Keratinocyte (primary cell): ENCODE measurements at regions not wholly inside any gene's neighbourhood (a gene's known extent, or its start where the extent isn't known, plus 50 kb on each side); places are given as distances from the start of the nearest gene placed in this dataset.

Source experiments
- DNase-seq: peaks from one replicate; pipeline ENCODE4 v3.0.0-alpha.2; 2011; ENCODE audit warnings: low read depth, missing footprints, low spot score
- FAIRE-seq: peaks from 2 replicates; lab custom pipeline; 2011; peaks lifted over from hg19 to GRCh38; lab: Jason Lieb, UNC
- H2AFZ ChIP-seq: 2 replicates; pipeline ENCODE4 v1.6.0; 2012; ENCODE audit warnings: low read length, control low read depth, inconsistent platforms; ENCODE audit not compliant: control insufficient read depth
- H3K27ac ChIP-seq: 2 replicates; pipeline ENCODE4 v1.5.1; 2011; ENCODE audit warnings: low read length; ENCODE audit not compliant: control insufficient read depth, insufficient read depth
- H3K27me3 ChIP-seq: 3 replicates; pipeline ENCODE4 v1.6.0; 2011; ENCODE audit warnings: low read length; ENCODE audit not compliant: control insufficient read depth, insufficient read depth; ENCODE audit errors: extremely low read depth
- H3K36me3 ChIP-seq, 2 experiments: 2 replicates in 1 of 2; 3 replicates in 1 of 2; pipeline ENCODE4 v1.5.1; 2011; ENCODE audit warnings: low read length in 2 of 2, mild to moderate bottlenecking in 1 of 2; ENCODE audit not compliant: control insufficient read depth in 2 of 2, insufficient read depth in 2 of 2; ENCODE audit errors: extremely low read depth in 1 of 2
- H3K4me1 ChIP-seq: 3 replicates; pipeline ENCODE4 v1.5.1; 2011; ENCODE audit warnings: low read length; ENCODE audit not compliant: control insufficient read depth, insufficient read depth; ENCODE audit errors: extremely low read depth
- H3K4me2 ChIP-seq: 3 replicates; pipeline ENCODE4 v1.6.0; 2011; ENCODE audit warnings: low read depth, low read length; ENCODE audit not compliant: control insufficient read depth, insufficient read depth; ENCODE audit errors: extremely low read depth
- H3K4me3 ChIP-seq, 3 experiments: fragments of 200-600 bp in 1 of 3; sonication (generic) in 1 of 3; 2 replicates in 2 of 3; 3 replicates in 1 of 3; pipeline ENCODE4 v1.5.1; 2011 to 2016; ENCODE audit warnings: low read length in 3 of 3, mild to moderate bottlenecking in 3 of 3, control low read depth in 2 of 3, inconsistent platforms in 1 of 3, low read depth in 1 of 3, mixed read lengths in 1 of 3, mixed run types in 1 of 3, moderate library complexity in 1 of 3; ENCODE audit not compliant: control insufficient read depth in 2 of 3, insufficient read depth in 2 of 3; ENCODE audit errors: extremely low read depth in 1 of 3
- H3K79me2 ChIP-seq: 2 replicates; pipeline ENCODE4 v1.6.0; 2012; ENCODE audit warnings: low read length; ENCODE audit not compliant: control insufficient read depth, insufficient read depth
- H3K9ac ChIP-seq: 3 replicates; pipeline ENCODE4 v1.6.0; 2011; ENCODE audit warnings: low read length; ENCODE audit not compliant: control insufficient read depth, insufficient read depth; ENCODE audit errors: extremely low read depth
- H3K9me1 ChIP-seq: 3 replicates; pipeline ENCODE4 v1.6.0; 2011; ENCODE audit warnings: low read length; ENCODE audit not compliant: control insufficient read depth, insufficient read depth; ENCODE audit errors: extremely low read depth
- H3K9me3 ChIP-seq: 2 replicates; pipeline ENCODE4 v1.5.1; 2012; ENCODE audit warnings: low read depth, low read length; ENCODE audit not compliant: control insufficient read depth
- H4K20me1 ChIP-seq: 3 replicates; pipeline ENCODE4 v1.6.0; 2011; ENCODE audit warnings: low read length; ENCODE audit not compliant: control insufficient read depth, insufficient read depth; ENCODE audit errors: extremely low read depth
- EZH2 ChIP-seq: IDR thresholded peaks from one replicate; pipeline ENCODE4 v1.6.1; 2012; ENCODE audit warnings: inconsistent platforms, mild to moderate bottlenecking, low read length, moderate library complexity
- dilution Hi-C: fragments of 300-500 bp; cut with MboI; formaldehyde crosslinking; loops from one replicate; pipeline ENCODE4 v1.7.0; 2020; ENCODE audit warnings: low sequenced_read_pairs; ENCODE audit not compliant: extremely low pct_ligation_motif_present
- TF ChIP-seq, protein P1 (sequence below), 3 experiments: IDR thresholded peaks in 1 of 3; conservative IDR thresholded peaks in 1 of 3; optimal IDR thresholded peaks in 1 of 3; 2 replicates in 2 of 3; 3 replicates in 1 of 3; pipeline versions ENCODE3 to v1.5.1; 2011; ENCODE audit warnings: low read length in 3 of 3, mild to moderate bottlenecking in 3 of 3, moderate library complexity in 2 of 3, control low read depth in 1 of 3, inconsistent platforms in 1 of 3; ENCODE audit not compliant: insufficient read depth in 2 of 3; ENCODE audit errors: extremely low read depth in 1 of 3

DNA sequence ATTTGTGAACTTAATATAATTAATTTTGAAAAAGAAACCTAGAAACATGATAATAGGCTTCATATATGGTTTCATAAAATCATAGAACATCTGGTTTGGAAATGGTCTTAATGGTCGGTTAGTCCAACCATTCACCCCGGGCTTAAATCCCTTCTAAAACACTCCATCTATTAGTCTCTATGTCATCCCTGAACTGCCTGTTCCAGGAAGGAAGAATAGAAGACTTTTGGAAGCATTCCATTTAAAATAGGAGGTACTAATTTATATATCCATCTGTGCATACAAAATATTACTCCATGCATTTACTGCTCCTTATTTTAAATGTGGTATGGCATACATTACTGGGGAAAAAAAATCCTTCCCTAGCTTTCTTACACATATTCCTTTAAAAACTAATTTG, 262.2 kb upstream of the DDX53 start:
- H3K27ac ChIP-seq = no peak overlapping the region
- H3K4me1 ChIP-seq = no peaks in the 10 kb centered on the region
- H3K4me3 ChIP-seq = no peak overlapping the region
- H3K9ac ChIP-seq = no peak overlapping the region
- no peaks in the 10 kb centered on the region for H4K20me1 ChIP-seq
- no peaks in the 10 kb centered on the region for H3K9me3 ChIP-seq
- H3K4me2 ChIP-seq = no peak overlapping the region
- dilution Hi-C loops = no loop called here
- no peak for FAIRE-seq
- no peaks in the 10 kb centered on the region for H3K79me2 ChIP-seq
- H2AFZ ChIP-seq = no peak overlapping the region
- DNase-seq = no peak
- H3K27me3 ChIP-seq = no peaks in the 10 kb centered on the region
- no peaks in the 10 kb centered on the region for H3K36me3 ChIP-seq
- no peak for TF ChIP-seq EZH2
- TF ChIP-seq, protein P1, sequence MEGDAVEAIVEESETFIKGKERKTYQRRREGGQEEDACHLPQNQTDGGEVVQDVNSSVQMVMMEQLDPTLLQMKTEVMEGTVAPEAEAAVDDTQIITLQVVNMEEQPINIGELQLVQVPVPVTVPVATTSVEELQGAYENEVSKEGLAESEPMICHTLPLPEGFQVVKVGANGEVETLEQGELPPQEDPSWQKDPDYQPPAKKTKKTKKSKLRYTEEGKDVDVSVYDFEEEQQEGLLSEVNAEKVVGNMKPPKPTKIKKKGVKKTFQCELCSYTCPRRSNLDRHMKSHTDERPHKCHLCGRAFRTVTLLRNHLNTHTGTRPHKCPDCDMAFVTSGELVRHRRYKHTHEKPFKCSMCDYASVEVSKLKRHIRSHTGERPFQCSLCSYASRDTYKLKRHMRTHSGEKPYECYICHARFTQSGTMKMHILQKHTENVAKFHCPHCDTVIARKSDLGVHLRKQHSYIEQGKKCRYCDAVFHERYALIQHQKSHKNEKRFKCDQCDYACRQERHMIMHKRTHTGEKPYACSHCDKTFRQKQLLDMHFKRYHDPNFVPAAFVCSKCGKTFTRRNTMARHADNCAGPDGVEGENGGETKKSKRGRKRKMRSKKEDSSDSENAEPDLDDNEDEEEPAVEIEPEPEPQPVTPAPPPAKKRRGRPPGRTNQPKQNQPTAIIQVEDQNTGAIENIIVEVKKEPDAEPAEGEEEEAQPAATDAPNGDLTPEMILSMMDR (optimal IDR thresholded peaks at IDR 0.05 in 1 of 3, IDR thresholded peaks at IDR 0.05 in 1 of 3, conservative IDR thresholded peaks at IDR 0.05 in 1 of 3; ENCODE audit: extremely low read depth in 1 of 3, insufficient read depth in 2 of 3, low read length in 3 of 3) = no peak
- no peaks in the 10 kb centered on the region for H3K9me1 ChIP-seq

DNA sequence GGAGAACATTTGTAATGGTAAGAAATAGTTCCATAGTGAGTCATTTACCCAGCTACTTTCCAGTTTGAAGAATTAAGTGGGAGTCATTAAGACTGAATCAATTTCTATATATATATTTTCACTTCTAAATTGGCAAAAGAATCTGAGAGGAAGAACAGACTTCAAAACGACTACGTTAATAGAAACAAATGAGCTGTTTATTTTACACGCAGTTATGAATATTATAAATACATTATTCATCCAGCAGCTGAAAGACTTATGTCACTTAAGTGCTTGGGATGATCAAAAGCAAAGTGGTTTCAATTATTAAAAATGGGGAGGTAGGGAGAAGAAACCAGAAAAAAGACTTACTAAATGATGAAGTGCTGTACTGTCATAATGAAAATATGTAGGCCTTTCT, 260.5 kb upstream of the DDX53 start:
- no peaks in the 10 kb centered on the region for H3K4me1 ChIP-seq
- no peaks in the 10 kb centered on the region for H3K36me3 ChIP-seq
- no peaks in the 10 kb centered on the region for H3K9me1 ChIP-seq
- TF ChIP-seq EZH2 = no peak
- TF ChIP-seq, protein P1 (optimal IDR thresholded peaks at IDR 0.05 in 1 of 3, IDR thresholded peaks at IDR 0.05 in 1 of 3, conservative IDR thresholded peaks at IDR 0.05 in 1 of 3; ENCODE audit: extremely low read depth in 1 of 3, insufficient read depth in 2 of 3, low read length in 3 of 3) = no peak
- H3K9ac ChIP-seq = no peak overlapping the region
- H3K27me3 ChIP-seq = no peaks in the 10 kb centered on the region
- no peaks in the 10 kb centered on the region for H3K9me3 ChIP-seq
- no peak overlapping the region for H2AFZ ChIP-seq
- FAIRE-seq = no peak
- H3K4me2 ChIP-seq = no peak overlapping the region
- no peaks in the 10 kb centered on the region for H3K79me2 ChIP-seq
- no peaks in the 10 kb centered on the region for H4K20me1 ChIP-seq
- H3K27ac ChIP-seq = no peak overlapping the region
- H3K4me3 ChIP-seq = no peak overlapping the region
- DNase-seq = no peak
- dilution Hi-C loops = no loop called here
